C4-2B (cell line): ENCODE measurements at regions not wholly inside any gene's neighbourhood (a gene's known extent, or its start where the extent isn't known, plus 50 kb on each side); places are given as distances from the start of the nearest gene placed in this dataset.
"Not testable (repeated sequence)": the region's sequence is repeated elsewhere in the genome, so short reads cannot be mapped to it uniquely, and the experiment has no call there.

ENCODE experiments used
- H3K27ac ChIP-seq: fragments of 450-650 bp; 2 replicates; pipeline ENCODE4 v1.5.1; 2017
- CTCF ChIP-seq: fragments of 450-650 bp; conservative IDR thresholded peaks from 2 replicates; pipeline ENCODE4 v1.5.1; 2017; ENCODE audit warnings: mild to moderate bottlenecking
- ZFX ChIP-seq: fragments of 450-650 bp; IDR thresholded peaks from 2 replicates; pipeline ENCODE4 v1.6.1; 2017

GRCh38 chr6:121548131-121548530 lies 112.7 kb downstream of the GJA1 start:
- H3K27ac ChIP-seq = no peak overlapping the region
- TF ChIP-seq CTCF (no peak), ZFX (no peak)

GRCh38 chr6:121549736-121550135 lies 114.3 kb downstream of the GJA1 start:
- H3K27ac ChIP-seq = no peak overlapping the region
- TF ChIP-seq ZFX (no peak), CTCF (no peak)

- no peak overlapping the region for H3K27ac ChIP-seq
- TF ChIP-seq ZFX = no peak
- no peak for TF ChIP-seq CTCF
Measured at GRCh38 chr6:121550491-121551010, 115.1 kb downstream of the GJA1 start.

- TF ChIP-seq ZFX (no peak), CTCF (no peak)
- no peak overlapping the region for H3K27ac ChIP-seq
Measured at GRCh38 chr6:121555201-121555600, 119.8 kb downstream of the GJA1 start.

GRCh38 chr6:121556149-121556548 lies 120.7 kb downstream of the GJA1 start:
- H3K27ac ChIP-seq = not testable (repeated sequence)

GRCh38 chr6:121557146-121557940 lies 121.9 kb downstream of the GJA1 start:
- H3K27ac ChIP-seq = no peak overlapping the region
- TF ChIP-seq CTCF (no peak), ZFX (no peak)

- TF ChIP-seq CTCF = no peak
- H3K27ac ChIP-seq = no peak overlapping the region
Measured at GRCh38 chr6:121559611-121560269, 124.3 kb downstream of the GJA1 start.
